SK-N-SH (cell line): ENCODE measurements at regions not wholly inside any gene's neighbourhood (a gene's known extent, or its start where the extent isn't known, plus 50 kb on each side); places are given as distances from the start of the nearest gene placed in this dataset.

Experiments used
- CTCF ChIA-PET: fragments of 300-600, 350-600 bp; formaldehyde crosslinking; extraction: SDS; loops from one replicate; lab custom pipeline; 2021; lab: Yijun Ruan, JAX
- POLR2A ChIA-PET: fragments of 350-600 bp; sonication (Branson Sonifier 250); formaldehyde crosslinking; extraction: SDS; loops from one replicate; lab custom pipeline; 2020; ENCODE audit warnings: antibody characterized with exemption, inconsistent platforms; lab: Yijun Ruan, JAX
- DNase-seq: peaks from one replicate; pipeline ENCODE4 v3.0.0; 2012
- H2AFZ ChIP-seq: fragments of 200-600 bp; sonication (generic); 2 replicates; pipeline ENCODE4 v1.8.1; 2016; ENCODE audit warnings: antibody characterized with exemption, mild to moderate bottlenecking, low read depth
- H3F3A ChIP-seq: fragments of 200-600 bp; sonication (generic); replicated peaks from 2 replicates; pipeline ENCODE3; 2016; ENCODE audit warnings: antibody characterized with exemption, mild to moderate bottlenecking; ENCODE audit not compliant: insufficient read depth
- H3K27ac ChIP-seq, 2 experiments: fragments of 200-500 bp in 1 of 2; fragments of 200-600 bp in 1 of 2; sonication (Bioruptor generic) in 1 of 2; sonication (generic), shearing (Covaris generic) in 1 of 2; 2 replicates each; pipeline versions ENCODE4 v1.5.1 to v1.6.1; 2014 to 2016; ENCODE audit warnings: low read depth in 2 of 2, inconsistent platforms in 1 of 2, low read length in 1 of 2, mild to moderate bottlenecking in 1 of 2, mixed read lengths in 1 of 2
- H3K27me3 ChIP-seq: fragments of 200-600 bp; sonication (generic), shearing (Covaris generic); 2 replicates; pipeline ENCODE4 v1.6.1; 2016; ENCODE audit warnings: mixed run types; ENCODE audit not compliant: insufficient read depth
- H3K36me3 ChIP-seq, 2 experiments: fragments of 200-500 bp in 1 of 2; fragments of 200-600 bp in 1 of 2; sonication (Bioruptor generic) in 1 of 2; sonication (generic) in 1 of 2; replicated peaks in 1 of 2; 2 replicates each; pipeline versions ENCODE3 to v1.5.1; 2014 to 2016; ENCODE audit warnings: low read length in 1 of 2, mild to moderate bottlenecking in 1 of 2; ENCODE audit not compliant: insufficient read depth in 2 of 2, control insufficient read depth in 1 of 2
- H3K4me1 ChIP-seq, 2 experiments: fragments of 200-500 bp in 1 of 2; fragments of 200-600 bp in 1 of 2; sonication (Bioruptor generic) in 1 of 2; sonication (generic), shearing (Covaris generic) in 1 of 2; 2 replicates each; pipeline versions ENCODE4 v1.5.1 to v1.6.1; 2014 to 2016; ENCODE audit warnings: low read depth in 1 of 2, low read length in 1 of 2, mixed run types in 1 of 2; ENCODE audit not compliant: insufficient read depth in 2 of 2, control insufficient read depth in 1 of 2
- H3K4me2 ChIP-seq: fragments of 200-600 bp; sonication (generic), shearing (Covaris generic); 2 replicates; pipeline ENCODE4 v1.6.1; 2017; ENCODE audit warnings: mixed run types
- H3K4me3 ChIP-seq, 2 experiments: fragments of 200-500 bp in 1 of 2; fragments of 200-600 bp in 1 of 2; sonication (Bioruptor generic) in 1 of 2; sonication (generic), shearing (Covaris generic) in 1 of 2; 2 replicates each; pipeline versions ENCODE4 v1.5.1 to v1.8.1; 2014 to 2016; ENCODE audit warnings: low read depth in 2 of 2, inconsistent platforms in 1 of 2, low read length in 1 of 2, mild to moderate bottlenecking in 1 of 2, mixed read lengths in 1 of 2, moderate library complexity in 1 of 2
- H3K79me2 ChIP-seq: fragments of 200-600 bp; sonication (generic); 2 replicates; pipeline ENCODE4 v1.8.1; 2017; ENCODE audit warnings: mild to moderate bottlenecking; ENCODE audit not compliant: insufficient read depth
- H3K9ac ChIP-seq: fragments of 200-600 bp; sonication (generic); 2 replicates; pipeline ENCODE4 v1.6.1; 2017; ENCODE audit warnings: mixed run types
- H3K9me2 ChIP-seq: fragments of 200-600 bp; sonication (generic); 2 replicates; pipeline ENCODE4 v1.6.1; 2017; ENCODE audit warnings: mixed run types
- H3K9me3 ChIP-seq: fragments of 200-600 bp; sonication (generic); 2 replicates; pipeline ENCODE4 v1.6.1; 2017; ENCODE audit warnings: mixed run types, mild to moderate bottlenecking, moderate library complexity
- H4K20me1 ChIP-seq: fragments of 200-600 bp; sonication (generic); 2 replicates; pipeline ENCODE4 v1.6.1; 2017; ENCODE audit warnings: mild to moderate bottlenecking, mixed run types; ENCODE audit not compliant: insufficient read depth
- EP300 ChIP-seq, 2 experiments: IDR thresholded peaks; 2 replicates each; pipeline versions ENCODE4 v1.4.0 to v1.6.1; 2012; ENCODE audit warnings: borderline replicate concordance in 1 of 2, low read depth in 1 of 2, low read length in 1 of 2
- EZH2phosphoT487 ChIP-seq: fragments of 200-600 bp; sonication (generic); IDR thresholded peaks from 2 replicates; pipeline ENCODE4 v1.6.1; 2017; ENCODE audit warnings: low read depth, mixed run types, mild to moderate bottlenecking, antibody characterized with exemption, moderate library complexity, borderline replicate concordance
- FOXJ3 ChIP-seq: sonication (generic); formaldehyde crosslinking; IDR thresholded peaks from 2 replicates; pipeline ENCODE4 v1.5.1; 2020; ENCODE audit warnings: mild to moderate bottlenecking, missing genetic modification reagents
- FOXM1 ChIP-seq: IDR thresholded peaks from 2 replicates; pipeline ENCODE4 v1.4.0; 2012; ENCODE audit warnings: low read depth, mild to moderate bottlenecking
- JUND ChIP-seq: IDR thresholded peaks from 2 replicates; pipeline ENCODE4 v1.4.0; 2012
- MEF2A ChIP-seq: IDR thresholded peaks from 2 replicates; pipeline ENCODE4 v1.4.0; 2012; ENCODE audit warnings: low read depth, borderline replicate concordance
- NFIC ChIP-seq: IDR thresholded peaks from 2 replicates; pipeline ENCODE4 v1.4.0; 2012; ENCODE audit warnings: borderline replicate concordance
- POLR2AphosphoS5 ChIP-seq: IDR thresholded peaks from 2 replicates; pipeline ENCODE4 v1.6.1; 2012; ENCODE audit warnings: low read depth, low read length
- RAD21 ChIP-seq: IDR thresholded peaks from 2 replicates; pipeline ENCODE4 v1.6.1; 2012; ENCODE audit warnings: mild to moderate bottlenecking, low read length
- RFX5 ChIP-seq: IDR thresholded peaks from 2 replicates; pipeline ENCODE4 v1.6.1; 2012; ENCODE audit warnings: mild to moderate bottlenecking, improper control_type of control experiment, low read length
- RXRA ChIP-seq: IDR thresholded peaks from 2 replicates; pipeline ENCODE4 v1.4.0; 2012; ENCODE audit warnings: low read depth, mild to moderate bottlenecking, borderline replicate concordance
- TEAD4 ChIP-seq: IDR thresholded peaks from 2 replicates; pipeline ENCODE4 v1.4.0; 2012; ENCODE audit warnings: mild to moderate bottlenecking, borderline replicate concordance; ENCODE audit not compliant: insufficient read depth
- YY1 ChIP-seq: IDR thresholded peaks from 2 replicates; pipeline ENCODE4 v1.4.0; 2012; ENCODE audit warnings: low read depth, mild to moderate bottlenecking
- ZBTB33 ChIP-seq: IDR thresholded peaks from 2 replicates; pipeline ENCODE4 v1.4.0; 2012; ENCODE audit warnings: low read depth, borderline replicate concordance
- WGBS: methylation state at CpG from one replicate; pipeline ENCODE4 v1.1.6; 2017; ENCODE audit warnings: low lambda C conversion rate; 5-methylcytosine and 5-hydroxymethylcytosine counted together
- TF ChIP-seq, protein P1 (sequence below): fragments of 150-350 bp; IDR thresholded peaks from 2 replicates; pipeline ENCODE4 v1.6.1; 2017; ENCODE audit warnings: antibody characterized with exemption, low read length, low read depth, borderline replicate concordance
- TF ChIP-seq, protein P2 (sequence below): IDR thresholded peaks from 2 replicates; pipeline ENCODE4 v1.4.0; 2012; ENCODE audit warnings: low read depth
- TF ChIP-seq, protein P3 (sequence below): IDR thresholded peaks from 2 replicates; pipeline ENCODE4; 2012

DNA sequence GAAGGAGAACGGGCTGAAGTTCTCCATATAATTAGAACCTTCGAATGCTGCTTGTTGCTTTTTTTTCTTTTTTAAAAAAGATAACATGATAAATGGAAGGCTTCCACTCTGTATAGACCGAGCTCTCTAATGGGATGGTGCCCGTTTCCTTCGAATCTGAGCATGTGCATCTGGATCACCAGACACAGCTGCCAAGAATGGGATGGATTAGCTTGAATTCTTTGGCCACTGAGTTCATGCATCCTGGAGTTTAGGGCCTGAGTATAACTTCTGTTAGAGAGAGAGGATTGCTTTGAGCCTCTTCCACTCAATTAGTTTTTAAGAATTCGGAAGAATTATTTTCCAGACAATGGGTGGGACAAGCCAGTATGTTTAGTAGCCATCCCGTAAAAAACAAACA is 93.7 kb upstream of the GDNF start:
- Histone ChIP-seq H3K9me2 (no peaks in the 10 kb centered on the region), H2AFZ (no peak overlapping the region), H3K4me3 (no peak overlapping the region), H3K27ac (no peak overlapping the region), H3K4me1 (no peaks in the 10 kb centered on the region), H3K4me2 (no peak overlapping the region), H4K20me1 (no peaks in the 10 kb centered on the region), H3F3A (no peaks in the 10 kb centered on the region), H3K36me3 (no peaks in the 10 kb centered on the region), H3K79me2 (no peaks in the 10 kb centered on the region), H3K9ac (no peak overlapping the region), H3K9me3 (no peaks in the 10 kb centered on the region), H3K27me3 (peaks cover 24% of the 10 kb centered on the region; the same call in 1 of the 2 replicates)
- 3% methylated on average over 7 of the region's 7 CpGs for WGBS
- no peak for DNase-seq
- POLR2A ChIA-PET = no interaction called here
- CTCF ChIA-PET = no interaction called here
- TF ChIP-seq RXRA = no peak
- TF ChIP-seq YY1 = no peak
- no peak for TF ChIP-seq NFIC
- TF ChIP-seq MEF2A = no peak
- no peak for TF ChIP-seq RFX5
- no peak for TF ChIP-seq TEAD4
- TF ChIP-seq FOXM1 = no peak
- no peak for TF ChIP-seq FOXJ3 (CRISPR knock-in tag)
- TF ChIP-seq, protein P1, sequence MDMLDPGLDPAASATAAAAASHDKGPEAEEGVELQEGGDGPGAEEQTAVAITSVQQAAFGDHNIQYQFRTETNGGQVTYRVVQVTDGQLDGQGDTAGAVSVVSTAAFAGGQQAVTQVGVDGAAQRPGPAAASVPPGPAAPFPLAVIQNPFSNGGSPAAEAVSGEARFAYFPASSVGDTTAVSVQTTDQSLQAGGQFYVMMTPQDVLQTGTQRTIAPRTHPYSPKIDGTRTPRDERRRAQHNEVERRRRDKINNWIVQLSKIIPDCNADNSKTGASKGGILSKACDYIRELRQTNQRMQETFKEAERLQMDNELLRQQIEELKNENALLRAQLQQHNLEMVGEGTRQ = no peak
- TF ChIP-seq RAD21 = no peak
- TF ChIP-seq EZH2phosphoT487 = no peak
- TF ChIP-seq, protein P2, sequence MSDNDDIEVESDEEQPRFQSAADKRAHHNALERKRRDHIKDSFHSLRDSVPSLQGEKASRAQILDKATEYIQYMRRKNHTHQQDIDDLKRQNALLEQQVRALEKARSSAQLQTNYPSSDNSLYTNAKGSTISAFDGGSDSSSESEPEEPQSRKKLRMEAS = no peak
- no peak for TF ChIP-seq JUND

DNA sequence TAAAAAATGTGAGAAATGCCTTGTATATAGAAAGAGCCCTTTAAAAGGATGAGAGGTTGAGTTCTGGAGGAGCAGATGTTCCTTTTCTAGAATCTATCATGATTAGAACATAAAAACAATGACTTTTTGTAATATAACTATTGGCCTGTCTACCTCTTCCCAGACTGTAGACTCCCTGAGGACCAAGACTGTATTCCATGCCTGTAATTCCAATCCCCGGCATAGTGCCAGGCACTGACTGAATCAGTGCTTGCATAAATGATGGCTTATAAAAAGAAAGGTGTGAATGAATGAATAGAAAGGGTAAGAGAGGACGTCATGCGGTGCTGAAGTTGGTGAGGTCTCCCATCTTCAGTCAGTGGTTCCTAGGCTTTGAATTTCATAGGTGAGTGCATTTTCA is 92.6 kb upstream of the GDNF start:
- 5% methylated on average over 3 of the region's 3 CpGs for WGBS
- POLR2A ChIA-PET = no interaction called here
- no peak overlapping the region for H3K27ac ChIP-seq

DNA sequence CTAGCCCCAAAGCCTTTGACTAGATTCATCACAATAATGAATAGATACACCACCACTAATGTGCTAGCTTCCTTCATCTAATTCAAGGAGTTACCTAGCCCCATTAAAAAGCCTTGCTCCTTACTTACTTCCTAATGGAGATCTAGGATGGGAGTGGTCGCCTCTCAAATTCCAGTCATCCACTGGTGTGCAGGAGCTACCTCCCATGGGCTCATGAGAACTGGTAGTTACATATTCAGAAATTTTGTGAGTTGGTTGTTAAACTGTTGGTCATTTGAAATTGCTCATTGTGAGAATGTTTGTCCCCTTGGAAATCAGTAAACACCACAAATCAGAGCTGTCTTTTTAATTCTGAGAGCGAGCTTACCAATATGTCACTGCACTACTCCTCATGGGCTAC is 91.7 kb upstream of the GDNF start:
- WGBS = 4% methylated on average over 2 of the region's 2 CpGs
- Histone ChIP-seq H3K79me2 (no peaks in the 10 kb centered on the region), H3F3A (no peaks in the 10 kb centered on the region), H3K4me3 (no peak overlapping the region), H3K9ac (no peak overlapping the region), H3K4me2 (no peak overlapping the region), H4K20me1 (no peaks in the 10 kb centered on the region), H3K27me3 (peaks cover 25% of the 10 kb centered on the region; the same call in 1 of the 2 replicates), H3K36me3 (no peaks in the 10 kb centered on the region), H3K9me2 (no peaks in the 10 kb centered on the region), H3K27ac (no peak overlapping the region), H3K4me1 (no peaks in the 10 kb centered on the region), H3K9me3 (no peaks in the 10 kb centered on the region), H2AFZ (no peak overlapping the region)
- ChIA-PET POLR2A (no interaction called here), CTCF (interaction anchor here (1.1 kb wide), 1 partner anchor 15 kb away, joined by 3 read pairs; no protein-coding TSS in a partner anchor)
- TF ChIP-seq ZBTB33 = no peak
- TF ChIP-seq, protein P3, sequence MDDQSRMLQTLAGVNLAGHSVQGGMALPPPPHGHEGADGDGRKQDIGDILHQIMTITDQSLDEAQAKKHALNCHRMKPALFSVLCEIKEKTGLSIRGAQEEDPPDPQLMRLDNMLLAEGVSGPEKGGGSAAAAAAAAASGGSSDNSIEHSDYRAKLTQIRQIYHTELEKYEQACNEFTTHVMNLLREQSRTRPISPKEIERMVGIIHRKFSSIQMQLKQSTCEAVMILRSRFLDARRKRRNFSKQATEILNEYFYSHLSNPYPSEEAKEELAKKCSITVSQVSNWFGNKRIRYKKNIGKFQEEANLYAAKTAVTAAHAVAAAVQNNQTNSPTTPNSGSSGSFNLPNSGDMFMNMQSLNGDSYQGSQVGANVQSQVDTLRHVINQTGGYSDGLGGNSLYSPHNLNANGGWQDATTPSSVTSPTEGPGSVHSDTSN = no peak
- TF ChIP-seq, protein P1 = no peak
- no peak for TF ChIP-seq EP300 (IDR thresholded peaks at IDR 0.05; ENCODE audit: borderline replicate concordance in 1 of 2, low read depth in 1 of 2, low read length in 1 of 2)
- no peak for DNase-seq

More for the DNA sequence above, 92.6 kb upstream of the GDNF start:
- H4K20me1 ChIP-seq = no peaks in the 10 kb centered on the region
- no peaks in the 10 kb centered on the region for H3K9me2 ChIP-seq
- H3K27me3 ChIP-seq = peaks cover 19% of the 10 kb centered on the region; the same call in 1 of the 2 replicates
- no peaks in the 10 kb centered on the region for H3F3A ChIP-seq
- CTCF ChIA-PET = no interaction called here
- no peak for DNase-seq
- no peaks in the 10 kb centered on the region for H3K4me1 ChIP-seq
- H3K9me3 ChIP-seq = no peaks in the 10 kb centered on the region
- H3K4me3 ChIP-seq = no peak overlapping the region
- no peak overlapping the region for H3K9ac ChIP-seq
- no peaks in the 10 kb centered on the region for H3K36me3 ChIP-seq
- H3K4me2 ChIP-seq = no peak overlapping the region
- no peak for TF ChIP-seq POLR2AphosphoS5
- H3K79me2 ChIP-seq = no peaks in the 10 kb centered on the region
- H2AFZ ChIP-seq = no peak overlapping the region
